ENCODE measurements at regions not wholly inside any gene's neighbourhood (a gene's known extent, or its start where the extent isn't known, plus 50 kb on each side); places are given as distances from the start of the nearest gene placed in this dataset.

DNA sequence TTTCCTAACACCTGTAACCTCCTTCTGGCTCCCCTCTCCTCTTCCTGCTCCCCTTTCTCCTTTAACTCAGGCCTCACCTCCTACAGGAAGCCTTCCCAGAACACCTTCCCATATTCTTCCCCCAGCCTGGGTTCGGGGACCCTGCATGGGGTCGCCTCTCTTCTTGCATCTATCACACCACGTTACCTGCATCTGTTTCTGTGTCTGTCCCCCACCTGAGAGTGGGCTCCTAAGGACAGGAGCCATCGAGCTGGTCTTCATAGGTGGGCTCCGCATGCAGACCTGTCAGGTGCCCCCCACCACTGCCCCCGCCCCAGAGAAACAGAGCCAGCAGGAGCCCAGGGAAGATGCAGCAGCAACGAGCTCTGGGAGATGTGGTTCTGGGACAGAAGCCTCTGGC, 123.2 kb upstream of the GLI2 start:
- TF ChIP-seq POLR2A (IDR thresholded peaks at IDR 0.05) = no peak
- TF ChIP-seq, protein P1, sequence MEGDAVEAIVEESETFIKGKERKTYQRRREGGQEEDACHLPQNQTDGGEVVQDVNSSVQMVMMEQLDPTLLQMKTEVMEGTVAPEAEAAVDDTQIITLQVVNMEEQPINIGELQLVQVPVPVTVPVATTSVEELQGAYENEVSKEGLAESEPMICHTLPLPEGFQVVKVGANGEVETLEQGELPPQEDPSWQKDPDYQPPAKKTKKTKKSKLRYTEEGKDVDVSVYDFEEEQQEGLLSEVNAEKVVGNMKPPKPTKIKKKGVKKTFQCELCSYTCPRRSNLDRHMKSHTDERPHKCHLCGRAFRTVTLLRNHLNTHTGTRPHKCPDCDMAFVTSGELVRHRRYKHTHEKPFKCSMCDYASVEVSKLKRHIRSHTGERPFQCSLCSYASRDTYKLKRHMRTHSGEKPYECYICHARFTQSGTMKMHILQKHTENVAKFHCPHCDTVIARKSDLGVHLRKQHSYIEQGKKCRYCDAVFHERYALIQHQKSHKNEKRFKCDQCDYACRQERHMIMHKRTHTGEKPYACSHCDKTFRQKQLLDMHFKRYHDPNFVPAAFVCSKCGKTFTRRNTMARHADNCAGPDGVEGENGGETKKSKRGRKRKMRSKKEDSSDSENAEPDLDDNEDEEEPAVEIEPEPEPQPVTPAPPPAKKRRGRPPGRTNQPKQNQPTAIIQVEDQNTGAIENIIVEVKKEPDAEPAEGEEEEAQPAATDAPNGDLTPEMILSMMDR (IDR thresholded peaks at IDR 0.05) = no peak
